Left lung (tissue), 4 donors: ENCODE measurements at regions not wholly inside any gene's neighbourhood (a gene's known extent, or its start where the extent isn't known, plus 50 kb on each side); places are given as distances from the start of the nearest gene placed in this dataset.

Source experiments
- ATAC-seq: fragments of 200-7000 bp; cut with Tn5 transposase; one replicate; pipeline ENCODE4 v1.9.1; 2020; ENCODE audit warnings: moderate library complexity
- DNase-seq, 4 donors: peaks; one replicate each; pipeline ENCODE4 v3.0.0-alpha.2; 2013 to 2020
- H3K27ac ChIP-seq, 2 donors: fragments of 200-600 bp; sonication (generic) in 1 of 2; one replicate each; pipeline versions ENCODE4 v1.5.0 to v1.8.0; 2020 to 2021
- H3K27me3 ChIP-seq, 2 donors: fragments of 200-600 bp; sonication (generic) in 1 of 2; one replicate each; pipeline versions ENCODE4 v1.5.0 to v1.8.0; 2020 to 2021
- H3K36me3 ChIP-seq, 2 donors: fragments of 200-600 bp; sonication (generic) in 1 of 2; one replicate each; pipeline versions ENCODE4 v1.5.0 to v1.8.0; 2020 to 2021
- H3K4me1 ChIP-seq, 2 donors: fragments of 200-600 bp; one replicate each; pipeline ENCODE4 v1.8.0; 2021
- H3K4me3 ChIP-seq, 2 donors: fragments of 200-600 bp; sonication (generic) in 1 of 2; one replicate each; pipeline versions ENCODE4 v1.5.0 to v1.8.0; 2020 to 2021; ENCODE audit warnings: mild to moderate bottlenecking in 1 of 2
- H3K9me3 ChIP-seq, 2 donors: fragments of 200-600 bp; sonication (generic) in 1 of 2; one replicate each; pipeline versions ENCODE4 v1.5.0 to v1.8.0; 2020 to 2021
- intact Hi-C, 2 donors: fragments of 100-400 bp; cut with DNase I; formaldehyde crosslinking; loops; one replicate each; pipeline versions ENCODE4 v1.11.2 to v1.14.2; 2022
- TF ChIP-seq, protein P1 (sequence below), 2 donors: fragments of 200-600 bp; sonication (generic) in 1 of 2; IDR thresholded peaks; one replicate each; pipeline versions ENCODE4 v1.5.0 to v1.8.0; 2021; ENCODE audit warnings: antibody characterized with exemption in 2 of 2
- donor health status: DM: no; HTN: yes; CAD: no.
- donor health status: DM: no; HTN: no; CAD: no.

GRCh38 chr13:34467450-34468083, 474.5 kb upstream of the NBEA start:
- Histone ChIP-seq H3K4me3 (no peak overlapping the region), H3K27ac (no peak overlapping the region), H3K9me3 (no peaks in the 10 kb centered on the region), H3K4me1 (peaks cover 0 to 5% of the 10 kb centered on the region in 2 donors), H3K36me3 (no peaks in the 10 kb centered on the region), H3K27me3 (no peaks in the 10 kb centered on the region)
- intact Hi-C loops, result no loop called here
- ATAC-seq (no peak), DNase-seq (no peak)
- TF ChIP-seq, protein P1, sequence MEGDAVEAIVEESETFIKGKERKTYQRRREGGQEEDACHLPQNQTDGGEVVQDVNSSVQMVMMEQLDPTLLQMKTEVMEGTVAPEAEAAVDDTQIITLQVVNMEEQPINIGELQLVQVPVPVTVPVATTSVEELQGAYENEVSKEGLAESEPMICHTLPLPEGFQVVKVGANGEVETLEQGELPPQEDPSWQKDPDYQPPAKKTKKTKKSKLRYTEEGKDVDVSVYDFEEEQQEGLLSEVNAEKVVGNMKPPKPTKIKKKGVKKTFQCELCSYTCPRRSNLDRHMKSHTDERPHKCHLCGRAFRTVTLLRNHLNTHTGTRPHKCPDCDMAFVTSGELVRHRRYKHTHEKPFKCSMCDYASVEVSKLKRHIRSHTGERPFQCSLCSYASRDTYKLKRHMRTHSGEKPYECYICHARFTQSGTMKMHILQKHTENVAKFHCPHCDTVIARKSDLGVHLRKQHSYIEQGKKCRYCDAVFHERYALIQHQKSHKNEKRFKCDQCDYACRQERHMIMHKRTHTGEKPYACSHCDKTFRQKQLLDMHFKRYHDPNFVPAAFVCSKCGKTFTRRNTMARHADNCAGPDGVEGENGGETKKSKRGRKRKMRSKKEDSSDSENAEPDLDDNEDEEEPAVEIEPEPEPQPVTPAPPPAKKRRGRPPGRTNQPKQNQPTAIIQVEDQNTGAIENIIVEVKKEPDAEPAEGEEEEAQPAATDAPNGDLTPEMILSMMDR (IDR thresholded peaks at IDR 0.05), result no peak

GRCh38 chr13:34469196-34469986, 472.7 kb upstream of the NBEA start:
- TF ChIP-seq, protein P1 (IDR thresholded peaks at IDR 0.05), result no peak
- Histone ChIP-seq H3K27me3 (no peaks in the 10 kb centered on the region), H3K4me1 (peaks cover 0 to 5% of the 10 kb centered on the region in 2 donors), H3K4me3 (no peak overlapping the region), H3K27ac (no peak overlapping the region), H3K9me3 (no peaks in the 10 kb centered on the region), H3K36me3 (no peaks in the 10 kb centered on the region)
- ATAC-seq (peak; percentile 39), DNase-seq (no peak)
- intact Hi-C loops, result no loop called here

DNA sequence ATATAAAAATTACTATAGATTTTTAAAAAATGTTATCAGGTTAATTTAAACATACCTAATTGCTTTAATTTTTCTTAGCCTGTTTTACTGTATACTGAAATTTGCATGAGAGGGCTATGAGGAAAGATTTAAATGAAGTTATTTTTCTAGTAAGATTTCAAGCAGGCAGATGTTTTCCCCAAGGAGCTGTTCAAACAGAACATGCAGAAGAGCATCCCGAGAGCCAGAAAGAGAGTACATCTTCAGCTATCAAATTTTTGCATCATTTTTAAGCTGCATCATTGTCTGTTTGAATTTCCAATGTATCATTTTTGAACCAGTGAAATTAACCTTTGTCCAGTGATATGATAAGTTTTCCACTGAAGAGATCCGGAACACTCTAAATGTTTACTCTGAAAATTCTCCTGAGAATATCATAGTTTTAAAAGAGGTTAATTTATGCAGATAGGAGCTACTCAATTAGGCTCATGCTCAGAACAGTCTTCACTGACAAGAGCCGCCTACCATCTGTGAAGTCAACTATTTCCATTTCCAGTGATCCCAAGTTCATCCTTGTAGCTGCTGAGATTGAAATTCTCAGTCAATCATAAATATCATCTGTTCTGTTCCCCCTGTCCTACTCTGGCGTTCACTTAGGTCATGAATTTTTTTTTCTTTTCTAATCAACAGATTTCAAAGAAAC, 467.7 kb upstream of the NBEA start:
- no peaks in the 10 kb centered on the region for H3K36me3 ChIP-seq
- no peaks in the 10 kb centered on the region for H3K4me1 ChIP-seq
- no peaks in the 10 kb centered on the region for H3K27me3 ChIP-seq
- TF ChIP-seq, protein P1 (IDR thresholded peaks at IDR 0.05), result no peak
- DNase-seq (no peak), ATAC-seq (no peak)
- H3K9me3 ChIP-seq, result no peaks in the 10 kb centered on the region
- no peak overlapping the region for H3K27ac ChIP-seq
- no peak overlapping the region for H3K4me3 ChIP-seq
- intact Hi-C loops, result no loop called here

DNA sequence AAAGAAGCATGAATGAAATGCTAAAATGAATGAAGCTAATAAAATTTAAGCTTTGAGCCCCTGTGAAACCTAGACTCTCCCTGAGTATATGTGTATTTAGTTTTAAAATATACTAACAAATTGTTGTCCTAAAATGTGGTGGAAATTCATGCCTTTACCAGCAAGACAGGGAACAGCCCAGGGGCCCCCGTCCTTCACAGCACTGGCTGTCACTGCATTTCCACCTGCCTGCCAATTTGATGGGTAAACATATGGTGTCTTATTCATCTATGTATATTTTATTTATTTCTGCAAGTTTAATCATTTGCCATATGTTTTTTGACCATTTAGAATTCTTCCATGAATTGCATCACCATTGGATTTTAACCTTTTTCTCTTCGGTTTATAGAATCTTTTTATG, 463.7 kb upstream of the NBEA start:
- no peaks in the 10 kb centered on the region for H3K9me3 ChIP-seq
- TF ChIP-seq, protein P1 (IDR thresholded peaks at IDR 0.05), result no peak
- DNase-seq (no peak), ATAC-seq (no peak)
- no peak overlapping the region for H3K27ac ChIP-seq
- no peaks in the 10 kb centered on the region for H3K36me3 ChIP-seq
- H3K27me3 ChIP-seq, result no peaks in the 10 kb centered on the region
- intact Hi-C loops, result no loop called here
- no peak overlapping the region for H3K4me3 ChIP-seq
- H3K4me1 ChIP-seq, result no peaks in the 10 kb centered on the region

DNA sequence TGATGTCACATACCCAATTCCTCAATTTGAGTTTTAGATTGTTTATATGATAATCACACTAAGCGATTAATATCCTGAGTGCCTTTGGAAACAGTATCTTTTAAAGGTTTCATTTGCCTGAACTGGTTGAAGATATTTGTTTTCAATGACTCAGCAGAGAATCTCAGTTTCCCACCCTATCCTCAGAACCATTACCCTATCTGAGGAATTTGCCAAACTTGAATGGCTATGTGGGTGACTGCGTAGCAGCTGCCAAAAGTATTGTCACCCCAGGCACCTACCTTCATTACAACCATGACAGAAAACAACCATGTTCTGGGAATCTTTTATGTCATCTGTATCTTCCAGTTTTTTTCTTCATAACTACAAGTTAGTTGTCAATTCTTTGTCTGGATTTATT, 440.1 kb upstream of the NBEA start:
- peaks cover 0 to 2% of the 10 kb centered on the region in 2 donors for H3K9me3 ChIP-seq

More for the DNA sequence above, 440.1 kb upstream of the NBEA start:
- Histone ChIP-seq H3K36me3 (no peaks in the 10 kb centered on the region), H3K4me1 (no peaks in the 10 kb centered on the region), H3K27me3 (no peaks in the 10 kb centered on the region), H3K27ac (no peak overlapping the region), H3K4me3 (no peak overlapping the region)
- intact Hi-C loops, result no loop called here
- TF ChIP-seq, protein P1 (IDR thresholded peaks at IDR 0.05), result no peak
- no peak for ATAC-seq
- DNase-seq, result no peak
